Uterus (tissue), 3 donors: ENCODE measurements at regions not wholly inside any gene's neighbourhood (a gene's known extent, or its start where the extent isn't known, plus 50 kb on each side); places are given as distances from the start of the nearest gene placed in this dataset.

Experiments used
- DNase-seq, 2 donors: peaks; one replicate each; pipeline ENCODE4 v3.0.0-alpha.2; 2019 to 2020
- H3K27ac ChIP-seq, 2 donors: fragments of 200-600 bp; sonication (generic); 1 replicate in 1 of 2; 2 replicates in 1 of 2; pipeline ENCODE4 v1.5.1; 2016 to 2018
- H3K27me3 ChIP-seq, 2 donors: fragments of 200-600 bp; sonication (generic); one replicate each; pipeline ENCODE4 v1.5.1; 2018 to 2019; ENCODE audit warnings: control low read depth in 1 of 2
- H3K36me3 ChIP-seq, 2 donors: fragments of 200-600 bp; sonication (generic); one replicate each; pipeline ENCODE4 v1.5.1; 2019; ENCODE audit warnings: control low read depth in 1 of 2
- H3K4me1 ChIP-seq, 2 donors: fragments of 200-600 bp; sonication (generic); one replicate each; pipeline ENCODE4 v1.5.1; 2018 to 2019; ENCODE audit warnings: control low read depth in 1 of 2
- H3K4me3 ChIP-seq, 2 donors: fragments of 200-600 bp; sonication (generic); 1 replicate in 1 of 2; 2 replicates in 1 of 2; pipeline ENCODE4 v1.5.1; 2018 to 2019; ENCODE audit warnings: mild to moderate bottlenecking in 1 of 2
- H3K9me3 ChIP-seq, 2 donors: fragments of 200-600 bp; sonication (generic); one replicate each; pipeline ENCODE4 v1.5.1; 2019; ENCODE audit warnings: control low read depth in 1 of 2
- CTCF ChIP-seq, 4 experiments: fragments of 200-600 bp in 2 of 4; fragments of 450-650 bp in 2 of 4; sonication (generic) in 2 of 4; IDR thresholded peaks; one replicate each; pipeline ENCODE4 v1.5.1; 2016 to 2019; ENCODE audit warnings: antibody characterized with exemption in 4 of 4, mild to moderate bottlenecking in 2 of 4, moderate library complexity in 1 of 4
- POLR2A ChIP-seq, 2 donors: fragments of 450-650 bp; IDR thresholded peaks; one replicate each; pipeline ENCODE4 v1.6.1; 2016; ENCODE audit warnings: antibody characterized with exemption in 2 of 2, mild to moderate bottlenecking in 1 of 2, moderate library complexity in 1 of 2
- intact Hi-C: fragments of 100-400 bp; cut with DNase I; formaldehyde crosslinking; loops from one replicate; pipeline ENCODE4 v1.15.1; 2023; ENCODE audit warnings: low total_unique reads
- donor health status: DM: yes; HTN: yes; CAD: no.

GRCh38 chr13:22432690-22433089 lies 748.1 kb upstream of the SGCG start:
- intact Hi-C loops = no loop called here
- Histone ChIP-seq H3K27me3 (no peaks in the 10 kb centered on the region), H3K27ac (no peak overlapping the region)

GRCh38 chr13:22447132-22447886 lies 733.5 kb upstream of the SGCG start:
- intact Hi-C loops = no loop called here
- TF ChIP-seq POLR2A (IDR thresholded peaks at IDR 0.05) (no peak), CTCF (IDR thresholded peaks at IDR 0.05) (no peak)

More at GRCh38 chr13:22432690-22433089, 748.1 kb upstream of the SGCG start:
- H3K4me3 ChIP-seq = no peak overlapping the region
- H3K4me1 ChIP-seq = peaks cover 0 to 6% of the 10 kb centered on the region in 2 donors
- H3K36me3 ChIP-seq = no peaks in the 10 kb centered on the region
- no peak for DNase-seq
- no peaks in the 10 kb centered on the region for H3K9me3 ChIP-seq
- TF ChIP-seq CTCF (IDR thresholded peaks at IDR 0.05) (no peak), POLR2A (IDR thresholded peaks at IDR 0.05) (no peak)

GRCh38 chr13:22449251-22449650 lies 731.5 kb upstream of the SGCG start:
- H3K4me3 ChIP-seq = no peak overlapping the region
- TF ChIP-seq CTCF (IDR thresholded peaks at IDR 0.05) = no peak
- TF ChIP-seq POLR2A (IDR thresholded peaks at IDR 0.05) = no peak
- H3K4me1 ChIP-seq = no peaks in the 10 kb centered on the region
- H3K27ac ChIP-seq = no peak overlapping the region
- no peaks in the 10 kb centered on the region for H3K36me3 ChIP-seq
- intact Hi-C loops = no loop called here
- H3K9me3 ChIP-seq = no peaks in the 10 kb centered on the region
- H3K27me3 ChIP-seq = no peaks in the 10 kb centered on the region
- DNase-seq = no peak

More at GRCh38 chr13:22447132-22447886, 733.5 kb upstream of the SGCG start:
- H3K9me3 ChIP-seq = no peaks in the 10 kb centered on the region
- H3K27ac ChIP-seq = no peak overlapping the region
- no peaks in the 10 kb centered on the region for H3K36me3 ChIP-seq
- DNase-seq = no peak
- no peak overlapping the region for H3K4me3 ChIP-seq
- no peaks in the 10 kb centered on the region for H3K4me1 ChIP-seq
- H3K27me3 ChIP-seq = no peaks in the 10 kb centered on the region

GRCh38 chr13:22451327-22451741 lies 729.4 kb upstream of the SGCG start:
- Histone ChIP-seq H3K4me3 (no peak overlapping the region), H3K9me3 (no peaks in the 10 kb centered on the region), H3K36me3 (no peaks in the 10 kb centered on the region), H3K27ac (no peak overlapping the region), H3K4me1 (no peaks in the 10 kb centered on the region), H3K27me3 (no peaks in the 10 kb centered on the region)
- intact Hi-C loops = no loop called here
- TF ChIP-seq CTCF (IDR thresholded peaks at IDR 0.05) (no peak), POLR2A (IDR thresholded peaks at IDR 0.05) (no peak)
- no peak for DNase-seq

GRCh38 chr13:22454586-22454985 lies 726.2 kb upstream of the SGCG start:
- TF ChIP-seq POLR2A (IDR thresholded peaks at IDR 0.05) (no peak), CTCF (IDR thresholded peaks at IDR 0.05) (no peak)
- no peak for DNase-seq
- H3K27me3 ChIP-seq = no peaks in the 10 kb centered on the region
- H3K27ac ChIP-seq = no peak overlapping the region
- H3K4me1 ChIP-seq = no peaks in the 10 kb centered on the region
- no peaks in the 10 kb centered on the region for H3K36me3 ChIP-seq
- H3K4me3 ChIP-seq = no peak overlapping the region
- no peaks in the 10 kb centered on the region for H3K9me3 ChIP-seq
- intact Hi-C loops = no loop called here
